Aorta (tissue), 5 donors: ENCODE measurements at regions not wholly inside any gene's neighbourhood (a gene's known extent, or its start where the extent isn't known, plus 50 kb on each side); places are given as distances from the start of the nearest gene placed in this dataset.

Source experiments
- ATAC-seq: fragments of 200-7000 bp; cut with Tn5 transposase; one replicate; pipeline ENCODE4 v1.9.1; 2022; ENCODE audit warnings: moderate library complexity; ENCODE audit not compliant: low FRiP score
- DNase-seq, 2 donors: peaks; one replicate each; pipeline ENCODE4 v3.0.0-alpha.2; 2020
- H3K27ac ChIP-seq, 2 donors: one replicate each; pipeline ENCODE4 v1.5.1; 2013; ENCODE audit warnings: low read length in 2 of 2, mild to moderate bottlenecking in 2 of 2, moderate library complexity in 2 of 2, control low read depth in 1 of 2, inconsistent platforms in 1 of 2, low read depth in 1 of 2
- H3K27me3 ChIP-seq, 2 donors: one replicate each; pipeline ENCODE4 v1.6.1; 2013; ENCODE audit warnings: control low read depth in 1 of 2, low read length in 1 of 2, mild to moderate bottlenecking in 1 of 2, moderate library complexity in 1 of 2; ENCODE audit not compliant: insufficient read depth in 2 of 2, control insufficient read depth in 1 of 2
- H3K36me3 ChIP-seq, 2 donors: one replicate each; pipeline ENCODE4 v1.6.1; 2013; ENCODE audit warnings: control low read depth in 1 of 2, low read length in 1 of 2, mild to moderate bottlenecking in 1 of 2; ENCODE audit not compliant: insufficient read depth in 2 of 2, control insufficient read depth in 1 of 2
- H3K4me1 ChIP-seq, 2 donors: one replicate each; pipeline ENCODE4 v1.6.1; 2013; ENCODE audit warnings: low read length in 2 of 2, control low read depth in 1 of 2, mild to moderate bottlenecking in 1 of 2, moderate library complexity in 1 of 2; ENCODE audit not compliant: insufficient read depth in 2 of 2, control insufficient read depth in 1 of 2
- H3K4me3 ChIP-seq, 2 donors: one replicate each; pipeline ENCODE4 v1.5.1; 2013; ENCODE audit warnings: low read length in 2 of 2, control low read depth in 1 of 2, mild to moderate bottlenecking in 1 of 2
- H3K9me3 ChIP-seq: one replicate; pipeline ENCODE4 v1.6.1; 2013; ENCODE audit warnings: mild to moderate bottlenecking, low read length; ENCODE audit not compliant: control insufficient read depth
- WGBS, 2 donors: extraction: QIAGEN DNeasy Blood & Tissue Kit; methylation state at CpG; one replicate each; pipeline ENCODE4 v1.1.7; 2013; 5-methylcytosine and 5-hydroxymethylcytosine counted together
- intact Hi-C, 2 donors: fragments of 100-400 bp; cut with DNase I; formaldehyde crosslinking; loops; one replicate each; pipeline versions ENCODE4 v1.14.2 to v1.15.0; 2022
- donor health status: healthy with polysubstance abuse.
- donor health status: Bipolar disorder and iron deficiency.
- donor health status: DM: no; HTN: no; CAD: no.
- donor health status: DM: no; HTN: no; CAD: no.
- donor health status: DM: yes; HTN: yes; CAD: no.

GRCh38 chr20:55067158-55067825 lies 591.9 kb downstream of the DOK5 start:
- ATAC-seq (no peak), DNase-seq (no peak)
- H3K27ac ChIP-seq, result no peak overlapping the region
- H3K36me3 ChIP-seq, result no peaks in the 10 kb centered on the region
- H3K4me3 ChIP-seq, result no peak overlapping the region
- peaks cover 3% of the 10 kb centered on the region for H3K9me3 ChIP-seq
- H3K4me1 ChIP-seq, result no peaks in the 10 kb centered on the region
- intact Hi-C loops, result no loop called here
- 73 to 82% methylated on average over 7 of the region's 7 CpGs for WGBS, 2 donors
- H3K27me3 ChIP-seq, result no peaks in the 10 kb centered on the region

DNA sequence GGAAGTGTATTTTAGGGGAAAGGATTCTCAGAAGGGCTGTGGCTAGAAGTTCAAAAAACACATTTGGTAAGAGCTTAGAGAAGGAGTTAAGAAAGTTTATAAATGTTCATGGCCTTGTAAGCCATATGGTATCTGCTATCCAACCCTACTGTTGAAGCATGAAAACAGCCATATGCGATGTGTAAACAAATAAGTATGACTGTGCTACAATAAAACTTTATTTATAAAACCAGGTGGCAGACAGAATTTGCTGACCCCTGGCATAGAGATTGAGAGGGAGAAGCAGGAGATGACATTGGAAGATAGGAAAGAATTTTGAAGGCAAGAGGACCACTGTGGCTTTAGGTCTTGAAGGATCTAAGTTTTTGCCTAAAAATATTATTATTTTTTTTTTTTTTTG lies 583.5 kb downstream of the DOK5 start:
- no peak for ATAC-seq
- intact Hi-C loops, result no loop called here
- 90 to 100% methylated on average over 1 of the region's 1 CpG for WGBS, 2 donors
- peaks cover 0 to 1% of the 10 kb centered on the region in 2 donors for H3K4me1 ChIP-seq
- DNase-seq, result no peak
- no peaks in the 10 kb centered on the region for H3K27me3 ChIP-seq
- no peak overlapping the region for H3K27ac ChIP-seq
- H3K4me3 ChIP-seq, result no peak overlapping the region
- H3K9me3 ChIP-seq, result no peaks in the 10 kb centered on the region
- no peaks in the 10 kb centered on the region for H3K36me3 ChIP-seq

GRCh38 chr20:55057779-55058415 lies 582.5 kb downstream of the DOK5 start:
- 23 to 32% methylated on average over 2 of the region's 2 CpGs for WGBS, 2 donors
- peaks cover 0 to 1% of the 10 kb centered on the region in 2 donors for H3K4me1 ChIP-seq
- ATAC-seq, result no peak
- no peaks in the 10 kb centered on the region for H3K36me3 ChIP-seq
- H3K27me3 ChIP-seq, result no peaks in the 10 kb centered on the region
- no peaks in the 10 kb centered on the region for H3K9me3 ChIP-seq
- DNase-seq, result no peak
- intact Hi-C loops, result no loop called here
- H3K27ac ChIP-seq, result no peak overlapping the region
- H3K4me3 ChIP-seq, result no peak overlapping the region

DNA sequence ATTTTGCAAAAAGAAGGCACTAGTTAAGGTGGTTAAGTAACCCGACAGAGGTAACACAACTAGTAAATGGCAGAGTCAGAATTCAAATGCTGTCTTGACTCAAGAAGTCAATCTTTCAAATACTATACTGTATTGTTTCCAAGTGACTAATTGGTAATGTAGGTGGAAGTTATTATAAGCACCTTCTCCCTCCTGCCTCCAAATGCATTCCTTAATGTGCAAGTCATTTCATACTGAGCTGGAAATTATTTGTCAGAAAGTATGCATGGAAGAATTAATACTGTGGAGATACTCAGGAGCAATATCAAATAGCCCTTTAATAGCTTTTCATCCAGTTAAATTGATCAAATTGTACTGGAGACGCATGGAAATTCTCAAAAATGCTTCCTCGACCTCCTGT lies 579.1 kb downstream of the DOK5 start:
- no peaks in the 10 kb centered on the region for H3K9me3 ChIP-seq
- no peak overlapping the region for H3K4me3 ChIP-seq
- H3K27me3 ChIP-seq, result no peaks in the 10 kb centered on the region
- ATAC-seq, result no peak
- no peaks in the 10 kb centered on the region for H3K36me3 ChIP-seq
- intact Hi-C loops, result no loop called here
- no peak overlapping the region for H3K27ac ChIP-seq
- no peak for DNase-seq
- no peaks in the 10 kb centered on the region for H3K4me1 ChIP-seq
- WGBS, 2 donors, result 81 to 85% methylated on average over 3 of the region's 3 CpGs

GRCh38 chr20:55053389-55053788 lies 578.0 kb downstream of the DOK5 start:
- Histone ChIP-seq H3K4me3 (no peak overlapping the region), H3K9me3 (no peaks in the 10 kb centered on the region), H3K27ac (no peak overlapping the region), H3K36me3 (no peaks in the 10 kb centered on the region), H3K27me3 (no peaks in the 10 kb centered on the region), H3K4me1 (no peaks in the 10 kb centered on the region)
- DNase-seq, result no peak
- intact Hi-C loops, result no loop called here
- 69 to 71% methylated on average over 1 of the region's 1 CpG for WGBS, 2 donors
- no peak for ATAC-seq

DNA sequence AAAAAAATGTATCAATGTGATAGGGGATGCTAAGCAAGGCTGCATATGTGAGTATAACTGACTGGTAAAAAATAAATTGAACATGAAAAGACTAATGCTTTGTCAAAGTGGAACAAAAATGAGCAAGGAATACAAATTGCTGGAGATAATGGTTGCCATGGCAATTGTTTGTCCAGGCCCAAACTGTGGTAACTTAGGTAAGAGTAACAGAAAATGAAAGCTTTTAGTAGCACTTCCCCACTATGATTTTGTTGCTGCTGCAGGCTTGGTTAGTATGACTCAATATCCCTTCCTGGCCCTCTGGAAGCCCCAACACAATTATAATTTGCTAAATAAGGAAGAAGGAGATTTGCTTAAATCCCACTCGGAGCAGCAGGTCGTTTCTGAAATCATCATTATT lies 577.1 kb downstream of the DOK5 start:
- intact Hi-C loops, result no loop called here
- WGBS, 2 donors, result 68 to 79% methylated on average over 2 of the region's 2 CpGs

GRCh38 chr20:55038684-55039083 lies 563.3 kb downstream of the DOK5 start:
- intact Hi-C loops, result no loop called here
- Histone ChIP-seq H3K27ac (no peak overlapping the region), H3K4me1 (no peaks in the 10 kb centered on the region), H3K27me3 (no peaks in the 10 kb centered on the region), H3K36me3 (no peaks in the 10 kb centered on the region), H3K4me3 (no peak overlapping the region), H3K9me3 (no peaks in the 10 kb centered on the region)
- DNase-seq (no peak), ATAC-seq (no peak)

More for the DNA sequence above, 577.1 kb downstream of the DOK5 start:
- no peaks in the 10 kb centered on the region for H3K4me1 ChIP-seq
- no peaks in the 10 kb centered on the region for H3K27me3 ChIP-seq
- no peak overlapping the region for H3K4me3 ChIP-seq
- ATAC-seq, result no peak
- H3K36me3 ChIP-seq, result no peaks in the 10 kb centered on the region
- H3K27ac ChIP-seq, result no peak overlapping the region
- DNase-seq, result no peak
- H3K9me3 ChIP-seq, result no peaks in the 10 kb centered on the region

GRCh38 chr20:55031971-55032370 lies 556.6 kb downstream of the DOK5 start:
- Histone ChIP-seq H3K27me3 (no peaks in the 10 kb centered on the region), H3K36me3 (no peaks in the 10 kb centered on the region), H3K4me1 (no peaks in the 10 kb centered on the region), H3K27ac (no peak overlapping the region), H3K4me3 (no peak overlapping the region), H3K9me3 (peaks cover 2% of the 10 kb centered on the region)
- ATAC-seq (no peak), DNase-seq (no peak)
- intact Hi-C loops, result no loop called here

DNA sequence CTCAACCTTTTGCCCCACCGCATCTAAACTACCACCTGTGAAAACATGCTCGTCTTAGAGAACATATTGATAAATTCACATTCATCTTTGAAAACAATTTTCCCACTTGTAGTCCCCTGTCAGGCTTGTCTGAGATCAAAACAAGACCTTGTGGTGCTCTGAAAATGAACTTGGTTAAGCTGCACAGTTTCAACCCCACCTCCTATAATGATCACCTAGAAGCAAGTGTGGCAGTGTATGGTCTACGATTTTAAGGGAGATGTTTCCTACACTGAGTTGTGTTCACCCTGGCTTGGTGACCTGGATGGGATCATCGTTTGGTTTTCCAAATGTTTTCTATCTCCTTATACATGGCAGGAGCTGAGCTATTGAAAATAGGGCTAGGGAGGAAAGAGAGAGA lies 539.4 kb downstream of the DOK5 start:
- no peaks in the 10 kb centered on the region for H3K36me3 ChIP-seq
- H3K9me3 ChIP-seq, result no peaks in the 10 kb centered on the region
- H3K27ac ChIP-seq, result no peak overlapping the region
- no peak for ATAC-seq
- 45 to 54% methylated on average over 4 of the region's 4 CpGs for WGBS, 2 donors
- intact Hi-C loops, result no loop called here
- DNase-seq, result no peak
- no peak overlapping the region for H3K4me3 ChIP-seq
- no peaks in the 10 kb centered on the region for H3K27me3 ChIP-seq
- no peaks in the 10 kb centered on the region for H3K4me1 ChIP-seq
